Activated B cell treated with CpG ODN at 0.5 μM for 24 hours (primary cell): ENCODE measurements at regions not wholly inside any gene's neighbourhood (a gene's known extent, or its start where the extent isn't known, plus 50 kb on each side); places are given as distances from the start of the nearest gene placed in this dataset.

Experiments
- ATAC-seq: fragments of 200-7000 bp; cut with Tn5 transposase; one replicate; pipeline ENCODE4 v1.10.0; 2021; ENCODE audit warnings: low read depth, mild to moderate bottlenecking, moderate library complexity
- CTCF ChIA-PET: fragments of 350-600 bp; sonication (Branson Sonifier 250); formaldehyde crosslinking; loops from one replicate; lab custom pipeline; 2021; ENCODE audit warnings: antibody characterized with exemption; lab: Charles Lee
- POLR2A ChIA-PET: fragments of 350-600 bp; sonication (Branson Sonifier 250); formaldehyde crosslinking; loops from one replicate; lab custom pipeline; 2021; ENCODE audit warnings: antibody characterized with exemption; lab: Charles Lee
- DNase-seq: peaks from one replicate; pipeline ENCODE4 v3.0.0; 2022
- H3K27ac Mint-ChIP-seq: one replicate; pipeline ENCODE4 v1.8.0; 2020; ENCODE audit warnings: mixed read lengths
- H3K27me3 Mint-ChIP-seq: one replicate; pipeline ENCODE4 v1.8.0; 2021; ENCODE audit warnings: mixed read lengths
- H3K36me3 Mint-ChIP-seq: one replicate; pipeline ENCODE4 v1.8.0; 2021; ENCODE audit warnings: low read depth, mixed read lengths
- H3K4me1 Mint-ChIP-seq: one replicate; pipeline ENCODE4 v1.8.0; 2021; ENCODE audit warnings: mixed read lengths
- H3K4me3 Mint-ChIP-seq: one replicate; pipeline ENCODE4 v1.8.0; 2020; ENCODE audit warnings: mild to moderate bottlenecking, mixed read lengths
- H3K9me3 Mint-ChIP-seq: one replicate; pipeline ENCODE4 v1.8.0; 2020; ENCODE audit warnings: mixed read lengths
- CTCF ChIP-seq: fragments of 200-600 bp; IDR thresholded peaks from one replicate; pipeline ENCODE4 v1.8.0; 2022; ENCODE audit warnings: antibody characterized with exemption, mild to moderate bottlenecking
- intact Hi-C: fragments of 100-400 bp; cut with micrococcal nuclease; formaldehyde crosslinking; loops from one replicate; pipeline ENCODE4 v1.15.1; 2024

- H3K27me3 Mint-ChIP-seq = peaks cover 11% of the 10 kb centered on the region
- ChIA-PET CTCF (no interaction called here), POLR2A (no interaction called here)
- H3K4me1 Mint-ChIP-seq = peaks cover 15% of the 10 kb centered on the region
- no peak for DNase-seq
- no peak for TF ChIP-seq CTCF
- H3K4me3 Mint-ChIP-seq = no peak overlapping the region
- no peak for ATAC-seq
- H3K9me3 Mint-ChIP-seq = no peaks in the 10 kb centered on the region
- H3K36me3 Mint-ChIP-seq = no peaks in the 10 kb centered on the region
- intact Hi-C loops = no loop called here
- H3K27ac Mint-ChIP-seq = no peak overlapping the region
These were observed 64.6 kb upstream of the ZFR start for GRCh38 chr5:32508806-32509805.

- Mint-ChIP-seq H3K36me3 (no peaks in the 10 kb centered on the region), H3K27ac (no peak overlapping the region), H3K27me3 (peaks cover 12% of the 10 kb centered on the region), H3K4me3 (no peak overlapping the region), H3K4me1 (peaks cover 15% of the 10 kb centered on the region), H3K9me3 (no peaks in the 10 kb centered on the region)
- no peak for ATAC-seq
- no peak for DNase-seq
- ChIA-PET POLR2A (no interaction called here), CTCF (interaction anchor here (1.6 kb wide), 1 partner anchor 19 kb away, joined by 7 read pairs; no protein-coding TSS in a partner anchor)
- intact Hi-C loops = no loop called here
- TF ChIP-seq CTCF = no peak
These were observed 63.3 kb upstream of the ZFR start for GRCh38 chr5:32507738-32508434.

GRCh38 chr5:32506799-32507198 is 62.3 kb upstream of the ZFR start:
- H3K36me3 Mint-ChIP-seq = no peaks in the 10 kb centered on the region
- no peaks in the 10 kb centered on the region for H3K9me3 Mint-ChIP-seq
- no peak overlapping the region for H3K27ac Mint-ChIP-seq
- peaks cover 14% of the 10 kb centered on the region for H3K27me3 Mint-ChIP-seq
- intact Hi-C loops = no loop called here
- CTCF ChIA-PET = interaction anchor here (1.6 to 1.7 kb wide), 2 partner anchors 18 to 83 kb away, joined by 7 to 8 read pairs; no protein-coding TSS in a partner anchor
- ATAC-seq (no peak), DNase-seq (no peak)
- H3K4me1 Mint-ChIP-seq = peaks cover 15% of the 10 kb centered on the region
- no peak for TF ChIP-seq CTCF
- no peak overlapping the region for H3K4me3 Mint-ChIP-seq
- POLR2A ChIA-PET = no interaction called here

GRCh38 chr5:32506201-32506661 is 61.7 kb upstream of the ZFR start:
- Mint-ChIP-seq H3K4me1 (peaks cover 15% of the 10 kb centered on the region), H3K36me3 (no peaks in the 10 kb centered on the region), H3K9me3 (no peaks in the 10 kb centered on the region), H3K4me3 (no peak overlapping the region), H3K27me3 (peaks cover 16% of the 10 kb centered on the region), H3K27ac (no peak overlapping the region)
- DNase-seq (no peak), ATAC-seq (no peak)
- ChIA-PET CTCF (interaction anchor here (1.7 kb wide), 1 partner anchor 84 kb away, joined by 8 read pairs; no protein-coding TSS in a partner anchor), POLR2A (no interaction called here)
- TF ChIP-seq CTCF = no peak
- intact Hi-C loops = no loop called here
